ENCODE measurements at regions not wholly inside any gene's neighbourhood (a gene's known extent, or its start where the extent isn't known, plus 50 kb on each side); places are given as distances from the start of the nearest gene placed in this dataset.
A peak's percentile ranks its signal among the peaks of the same experiment; 100 is the strongest.
"Not testable (repeated sequence)": the region's sequence is repeated elsewhere in the genome, so short reads cannot be mapped to it uniquely, and the experiment has no call there.

- no peak for DNase-seq (ENCODE audit: low read depth, low spot score)
Observed at GRCh38 chr3:166533740-166534139, 696.5 kb upstream of the BCHE start.

- DNase-seq (ENCODE audit: low read depth, low spot score), result no peak
Observed at GRCh38 chr3:166531730-166532129, 694.5 kb upstream of the BCHE start.

- DNase-seq (ENCODE audit: low read depth, low spot score), result no peak
Observed at GRCh38 chr3:166527325-166527724, 690.1 kb upstream of the BCHE start.

- no peak for DNase-seq (ENCODE audit: low read depth, low spot score)
Observed at GRCh38 chr3:166526881-166527280, 689.7 kb upstream of the BCHE start.

GRCh38 chr3:166522017-166522416 lies 684.8 kb upstream of the BCHE start:
- DNase-seq (ENCODE audit: low read depth, low spot score), result no peak

- no peak for DNase-seq (ENCODE audit: low read depth, low spot score)
Observed at GRCh38 chr3:166519443-166519842, 682.2 kb upstream of the BCHE start.

- no peak for DNase-seq (ENCODE audit: low read depth, low spot score)
Observed at GRCh38 chr3:166518040-166518439, 680.8 kb upstream of the BCHE start.

- DNase-seq (ENCODE audit: low read depth, low spot score), result peak; percentile 13
Observed at GRCh38 chr3:166510382-166510781, 673.2 kb upstream of the BCHE start.

GRCh38 chr3:166500420-166500819 lies 663.2 kb upstream of the BCHE start:
- DNase-seq (ENCODE audit: low read depth, low spot score), result not testable (repeated sequence)

GRCh38 chr3:166499636-166500035 lies 662.4 kb upstream of the BCHE start:
- no peak for DNase-seq (ENCODE audit: low read depth, low spot score)

- DNase-seq (ENCODE audit: low read depth, low spot score), result no peak
Observed at GRCh38 chr3:166498446-166498845, 661.2 kb upstream of the BCHE start.

- no peak for DNase-seq (ENCODE audit: low read depth, low spot score)
Observed at GRCh38 chr3:166489826-166490225, 652.6 kb upstream of the BCHE start.

GRCh38 chr3:166488977-166489672 lies 651.9 kb upstream of the BCHE start:
- no peak for DNase-seq (ENCODE audit: low read depth, low spot score)

GRCh38 chr3:166484470-166484869 lies 647.2 kb upstream of the BCHE start:
- no peak for DNase-seq (ENCODE audit: low read depth, low spot score)

- DNase-seq (ENCODE audit: low read depth, low spot score), result no peak
Observed at GRCh38 chr3:166481340-166481739, 644.1 kb upstream of the BCHE start.

GRCh38 chr3:166478356-166478755 lies 641.1 kb upstream of the BCHE start:
- no peak for DNase-seq (ENCODE audit: low read depth, low spot score)

- DNase-seq (ENCODE audit: low read depth, low spot score), result no peak
Observed at GRCh38 chr3:166473501-166473900, 636.3 kb upstream of the BCHE start.

GRCh38 chr3:166472015-166472414 lies 634.8 kb upstream of the BCHE start:
- DNase-seq (ENCODE audit: low read depth, low spot score), result no peak

- no peak for DNase-seq (ENCODE audit: low read depth, low spot score)
Observed at GRCh38 chr3:166471074-166471767, 634.0 kb upstream of the BCHE start.

- no peak for DNase-seq (ENCODE audit: low read depth, low spot score)
Observed at GRCh38 chr3:166462891-166463470, 625.8 kb upstream of the BCHE start.

- no peak for DNase-seq (ENCODE audit: low read depth, low spot score)
Observed at GRCh38 chr3:166461626-166462025, 624.4 kb upstream of the BCHE start.

GRCh38 chr3:166457382-166457781 lies 620.2 kb upstream of the BCHE start:
- no peak for DNase-seq (ENCODE audit: low read depth, low spot score)

- DNase-seq (ENCODE audit: low read depth, low spot score), result no peak
Observed at GRCh38 chr3:166456286-166456685, 619.1 kb upstream of the BCHE start.

Measured in ELF-1 (cell line).